Loucy (cell line): ENCODE measurements at regions not wholly inside any gene's neighbourhood (a gene's known extent, or its start where the extent isn't known, plus 50 kb on each side); places are given as distances from the start of the nearest gene placed in this dataset.

Source experiments
- EZH2phosphoT487 ChIP-seq: fragments of 200-600 bp; IDR thresholded peaks from 2 replicates; pipeline ENCODE4 v1.6.1; 2018; ENCODE audit warnings: antibody characterized with exemption, mild to moderate bottlenecking, moderate library complexity, borderline replicate concordance
- TF ChIP-seq, protein P1 (sequence below): fragments of 200-600 bp; sonication (generic); conservative IDR thresholded peaks from 2 replicates; pipeline ENCODE4 v1.5.1; 2014; ENCODE audit warnings: mild to moderate bottlenecking, antibody characterized with exemption, low read length

GRCh38 chr4:30126351-30126750 is 593.8 kb upstream of the PCDH7 start:
- TF ChIP-seq, protein P1, sequence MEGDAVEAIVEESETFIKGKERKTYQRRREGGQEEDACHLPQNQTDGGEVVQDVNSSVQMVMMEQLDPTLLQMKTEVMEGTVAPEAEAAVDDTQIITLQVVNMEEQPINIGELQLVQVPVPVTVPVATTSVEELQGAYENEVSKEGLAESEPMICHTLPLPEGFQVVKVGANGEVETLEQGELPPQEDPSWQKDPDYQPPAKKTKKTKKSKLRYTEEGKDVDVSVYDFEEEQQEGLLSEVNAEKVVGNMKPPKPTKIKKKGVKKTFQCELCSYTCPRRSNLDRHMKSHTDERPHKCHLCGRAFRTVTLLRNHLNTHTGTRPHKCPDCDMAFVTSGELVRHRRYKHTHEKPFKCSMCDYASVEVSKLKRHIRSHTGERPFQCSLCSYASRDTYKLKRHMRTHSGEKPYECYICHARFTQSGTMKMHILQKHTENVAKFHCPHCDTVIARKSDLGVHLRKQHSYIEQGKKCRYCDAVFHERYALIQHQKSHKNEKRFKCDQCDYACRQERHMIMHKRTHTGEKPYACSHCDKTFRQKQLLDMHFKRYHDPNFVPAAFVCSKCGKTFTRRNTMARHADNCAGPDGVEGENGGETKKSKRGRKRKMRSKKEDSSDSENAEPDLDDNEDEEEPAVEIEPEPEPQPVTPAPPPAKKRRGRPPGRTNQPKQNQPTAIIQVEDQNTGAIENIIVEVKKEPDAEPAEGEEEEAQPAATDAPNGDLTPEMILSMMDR: no peak
- TF ChIP-seq EZH2phosphoT487: no peak
